ENCODE measurements at regions not wholly inside any gene's neighbourhood (a gene's known extent, or its start where the extent isn't known, plus 50 kb on each side); places are given as distances from the start of the nearest gene placed in this dataset.

GRCh38 chr7:94781236-94781635 lies 125.3 kb upstream of the SGCE start:
- no peak for TF ChIP-seq CTCF (conservative IDR thresholded peaks at IDR 0.05; ENCODE audit: low read depth, low read length)
- no peak for TF ChIP-seq EZH2 (IDR thresholded peaks at IDR 0.05; ENCODE audit: low read length, unreplicated experiment)
- no peak for TF ChIP-seq EZH2phosphoT487 (IDR thresholded peaks at IDR 0.05; ENCODE audit: borderline replicate concordance, low read length)

Measured in PC-3 (cell line).